ENCODE measurements at regions not wholly inside any gene's neighbourhood (a gene's known extent, or its start where the extent isn't known, plus 50 kb on each side); places are given as distances from the start of the nearest gene placed in this dataset.
"Not testable (repeated sequence)": the region's sequence is repeated elsewhere in the genome, so short reads cannot be mapped to it uniquely, and the experiment has no call there.

DNA sequence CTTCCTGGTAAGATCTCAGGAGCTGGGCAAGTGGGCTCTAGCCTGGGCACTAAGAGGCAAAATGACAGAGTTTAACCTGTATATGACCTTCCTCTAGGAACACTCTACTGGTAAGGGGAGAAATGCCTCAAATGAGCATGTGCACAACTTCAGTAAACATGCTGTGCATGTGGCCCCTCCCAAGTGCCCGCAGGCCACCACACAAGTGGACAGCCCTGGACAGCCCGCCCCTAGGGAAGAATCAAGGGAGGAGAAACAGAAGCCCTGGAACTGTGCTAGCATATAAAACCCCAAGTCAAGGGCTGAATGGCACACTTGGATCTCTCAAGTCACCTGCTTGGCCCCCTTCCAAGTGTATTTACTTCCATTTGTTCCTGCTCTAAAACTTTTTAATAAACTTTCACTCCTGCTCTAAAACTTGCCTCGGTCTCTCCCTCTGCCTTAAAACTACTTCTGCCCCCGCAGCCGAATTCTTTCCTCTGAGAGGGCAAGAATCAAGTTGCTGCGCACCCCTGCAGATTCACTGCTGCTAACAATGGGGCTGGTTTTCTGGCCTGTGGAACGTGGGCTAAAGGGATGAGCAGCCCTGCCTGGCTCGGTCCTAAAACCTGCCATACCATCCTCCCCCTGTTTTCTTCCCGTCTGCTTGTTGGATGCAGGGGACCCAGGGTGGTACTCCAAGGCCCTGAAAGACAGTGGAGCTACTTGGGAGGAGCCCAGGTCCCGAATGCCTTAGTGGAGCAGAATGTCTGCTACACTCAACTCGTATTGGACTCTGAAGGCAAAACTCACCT lies 93.5 kb downstream of the IER5 start:
- Histone ChIP-seq H3K36me3 (ENCODE audit: control insufficient read depth, insufficient read depth, low read length) (no peaks in the 10 kb centered on the region), H3K27me3 (ENCODE audit: control insufficient read depth, insufficient read depth, low read length, poor library complexity, severe bottlenecking) (no peaks in the 10 kb centered on the region), H3K4me3 (ENCODE audit: low read length) (no peak overlapping the region), H3K9ac (ENCODE audit: extremely low read depth, low read length, poor library complexity, severe bottlenecking) (no peak overlapping the region), H3K27ac (ENCODE audit: low read depth, low read length) (no peak overlapping the region), H3K4me1 (ENCODE audit: control insufficient read depth, insufficient read depth, low read length) (peaks cover 7% of the 10 kb centered on the region), H3K9me3 (ENCODE audit: control insufficient read depth, low read length) (peaks cover 10% of the 10 kb centered on the region)
- peaks cover 8% of the 10 kb centered on the region for H3K9me3 Mint-ChIP-seq
- peaks cover 29% of the 10 kb centered on the region for H3K27me3 Mint-ChIP-seq (ENCODE audit: insufficient read depth)
- 56 to 64% methylated on average over 8 to 11 of the region's 11 CpGs for WGBS, 2 experiments (ENCODE audit: insufficient coverage in 1 of 2, insufficient read length in 1 of 2)
- H3K36me3 Mint-ChIP-seq (ENCODE audit: low read depth) = no peaks in the 10 kb centered on the region
- H3K4me3 Mint-ChIP-seq = no peak overlapping the region
- TF ChIP-seq, protein P1, sequence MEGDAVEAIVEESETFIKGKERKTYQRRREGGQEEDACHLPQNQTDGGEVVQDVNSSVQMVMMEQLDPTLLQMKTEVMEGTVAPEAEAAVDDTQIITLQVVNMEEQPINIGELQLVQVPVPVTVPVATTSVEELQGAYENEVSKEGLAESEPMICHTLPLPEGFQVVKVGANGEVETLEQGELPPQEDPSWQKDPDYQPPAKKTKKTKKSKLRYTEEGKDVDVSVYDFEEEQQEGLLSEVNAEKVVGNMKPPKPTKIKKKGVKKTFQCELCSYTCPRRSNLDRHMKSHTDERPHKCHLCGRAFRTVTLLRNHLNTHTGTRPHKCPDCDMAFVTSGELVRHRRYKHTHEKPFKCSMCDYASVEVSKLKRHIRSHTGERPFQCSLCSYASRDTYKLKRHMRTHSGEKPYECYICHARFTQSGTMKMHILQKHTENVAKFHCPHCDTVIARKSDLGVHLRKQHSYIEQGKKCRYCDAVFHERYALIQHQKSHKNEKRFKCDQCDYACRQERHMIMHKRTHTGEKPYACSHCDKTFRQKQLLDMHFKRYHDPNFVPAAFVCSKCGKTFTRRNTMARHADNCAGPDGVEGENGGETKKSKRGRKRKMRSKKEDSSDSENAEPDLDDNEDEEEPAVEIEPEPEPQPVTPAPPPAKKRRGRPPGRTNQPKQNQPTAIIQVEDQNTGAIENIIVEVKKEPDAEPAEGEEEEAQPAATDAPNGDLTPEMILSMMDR (conservative IDR thresholded peaks at IDR 0.05) = no peak
- DNase-seq = peak; percentile 52
- peaks cover 37% of the 10 kb centered on the region for H3K4me1 Mint-ChIP-seq
- H3K27ac Mint-ChIP-seq = no peak overlapping the region

DNA sequence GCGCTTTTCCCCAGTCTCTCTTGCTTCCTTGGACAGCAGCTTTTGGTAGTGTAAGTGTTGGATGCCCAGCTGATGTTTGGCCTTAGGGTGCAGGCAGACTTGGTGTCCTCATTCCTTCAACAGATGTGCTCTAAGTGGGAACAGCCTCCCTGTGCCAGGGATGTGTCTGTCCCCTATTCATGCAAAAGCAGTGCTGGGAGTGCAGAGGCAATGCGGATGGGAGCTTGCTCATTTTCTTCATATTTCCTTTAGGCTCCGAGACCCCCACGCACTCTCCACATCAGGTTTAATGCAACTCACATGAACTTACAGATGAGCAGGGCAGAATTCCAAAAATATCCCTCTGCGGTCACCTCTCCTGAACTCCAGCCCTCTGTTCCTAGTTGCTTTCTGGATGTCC lies 96.1 kb downstream of the IER5 start:
- 92 to 96% methylated on average over 4 to 5 of the region's 5 CpGs for WGBS, 2 experiments (ENCODE audit: insufficient coverage in 1 of 2, insufficient read length in 1 of 2)
- H3K9ac ChIP-seq (ENCODE audit: extremely low read depth, low read length, poor library complexity, severe bottlenecking) = no peak overlapping the region
- H3K4me3 ChIP-seq (ENCODE audit: low read length) = no peak overlapping the region
- H3K27ac ChIP-seq (ENCODE audit: low read depth, low read length) = no peak overlapping the region
- no peaks in the 10 kb centered on the region for H3K9me3 ChIP-seq (ENCODE audit: control insufficient read depth, low read length)
- DNase-seq = no peak
- Mint-ChIP-seq H3K27me3 (ENCODE audit: insufficient read depth) (peaks cover 41% of the 10 kb centered on the region), H3K4me3 (no peak overlapping the region), H3K9me3 (no peaks in the 10 kb centered on the region), H3K27ac (no peak overlapping the region), H3K36me3 (ENCODE audit: low read depth) (no peaks in the 10 kb centered on the region), H3K4me1 (peaks cover 28% of the 10 kb centered on the region)
- TF ChIP-seq, protein P1 (conservative IDR thresholded peaks at IDR 0.05) = no peak
- H3K27me3 ChIP-seq (ENCODE audit: control insufficient read depth, insufficient read depth, low read length, poor library complexity, severe bottlenecking) = no peaks in the 10 kb centered on the region
- H3K36me3 ChIP-seq (ENCODE audit: control insufficient read depth, insufficient read depth, low read length) = no peaks in the 10 kb centered on the region
- H3K4me1 ChIP-seq (ENCODE audit: control insufficient read depth, insufficient read depth, low read length) = peaks cover 8% of the 10 kb centered on the region

DNA sequence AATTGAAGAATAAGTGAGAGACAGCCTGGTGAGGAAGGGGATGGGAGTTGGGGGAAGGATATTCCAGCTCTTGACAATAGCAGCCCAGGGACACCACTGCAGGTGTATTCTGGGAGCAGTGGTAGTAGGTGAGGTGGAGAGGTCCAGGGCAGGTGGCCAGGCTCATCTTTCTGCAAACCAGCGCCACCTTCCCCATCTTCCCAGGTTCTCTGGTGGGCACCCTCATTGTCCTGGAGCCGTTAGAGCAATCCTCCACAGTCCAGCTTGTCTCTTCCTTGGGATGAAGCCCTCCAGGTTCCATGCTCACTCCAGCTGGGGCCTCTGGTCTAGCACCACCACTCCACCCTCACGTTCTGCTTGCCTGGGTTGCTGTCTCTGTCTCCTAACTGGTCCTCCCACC lies 97.0 kb downstream of the IER5 start:
- H3K27me3 ChIP-seq (ENCODE audit: control insufficient read depth, insufficient read depth, low read length, poor library complexity, severe bottlenecking) = peaks cover 4% of the 10 kb centered on the region
- 58 to 67% methylated on average over 3 of the region's 3 CpGs for WGBS, 2 experiments (ENCODE audit: insufficient coverage in 1 of 2, insufficient read length in 1 of 2)
- Mint-ChIP-seq H3K27me3 (ENCODE audit: insufficient read depth) (peaks cover 44% of the 10 kb centered on the region), H3K36me3 (ENCODE audit: low read depth) (no peaks in the 10 kb centered on the region), H3K9me3 (no peaks in the 10 kb centered on the region), H3K4me1 (peaks cover 19% of the 10 kb centered on the region), H3K27ac (no peak overlapping the region), H3K4me3 (no peak overlapping the region)
- no peak overlapping the region for H3K27ac ChIP-seq (ENCODE audit: low read depth, low read length)
- peak; percentile 34 for DNase-seq
- H3K36me3 ChIP-seq (ENCODE audit: control insufficient read depth, insufficient read depth, low read length) = no peaks in the 10 kb centered on the region
- no peak overlapping the region for H3K9ac ChIP-seq (ENCODE audit: extremely low read depth, low read length, poor library complexity, severe bottlenecking)
- no peaks in the 10 kb centered on the region for H3K9me3 ChIP-seq (ENCODE audit: control insufficient read depth, low read length)
- TF ChIP-seq, protein P1 (conservative IDR thresholded peaks at IDR 0.05) = no peak
- H3K4me3 ChIP-seq (ENCODE audit: low read length) = no peak overlapping the region
- peaks cover 9% of the 10 kb centered on the region for H3K4me1 ChIP-seq (ENCODE audit: control insufficient read depth, insufficient read depth, low read length)

DNA sequence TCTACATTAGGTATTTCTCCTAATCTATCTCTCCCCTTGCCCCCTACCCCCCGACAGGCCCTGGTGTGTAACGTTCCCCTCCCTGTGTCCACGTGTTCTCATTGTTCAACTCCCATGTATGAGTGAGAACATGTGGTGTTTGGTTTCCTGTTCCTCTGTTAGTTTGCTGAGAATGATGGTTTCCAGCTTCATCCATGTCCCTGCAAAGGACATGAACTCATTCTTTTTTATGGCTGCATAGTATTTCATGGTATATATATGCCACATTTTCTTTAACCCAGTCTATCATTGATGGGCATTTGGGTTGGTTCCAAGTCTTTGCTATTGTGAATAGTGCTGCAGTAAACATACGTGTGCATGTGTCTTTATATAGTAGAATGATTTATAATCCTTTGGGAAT lies 97.6 kb downstream of the IER5 start:
- not testable (repeated sequence) for H3K36me3 ChIP-seq (ENCODE audit: control insufficient read depth, insufficient read depth, low read length); H3K9me3 Mint-ChIP-seq; H3K27ac ChIP-seq (ENCODE audit: low read depth, low read length); H3K9ac ChIP-seq (ENCODE audit: extremely low read depth, low read length, poor library complexity, severe bottlenecking); H3K4me1 ChIP-seq (ENCODE audit: control insufficient read depth, insufficient read depth, low read length); H3K4me3 ChIP-seq (ENCODE audit: low read length); DNase-seq; H3K27me3 ChIP-seq (ENCODE audit: control insufficient read depth, insufficient read depth, low read length, poor library complexity, severe bottlenecking); H3K27ac Mint-ChIP-seq; H3K4me3 Mint-ChIP-seq; H3K9me3 ChIP-seq (ENCODE audit: control insufficient read depth, low read length); H3K36me3 Mint-ChIP-seq (ENCODE audit: low read depth)
- 83 to 93% methylated on average over 1 to 4 of the region's 4 CpGs for WGBS, 2 experiments (ENCODE audit: insufficient coverage in 1 of 2, insufficient read length in 1 of 2)
- Mint-ChIP-seq H3K4me1 (peaks cover 14% of the 10 kb centered on the region), H3K27me3 (ENCODE audit: insufficient read depth) (peaks cover 51% of the 10 kb centered on the region)

All from endodermal cell (in vitro differentiated cells).